BE2C (cell line): ENCODE measurements at regions not wholly inside any gene's neighbourhood (a gene's known extent, or its start where the extent isn't known, plus 50 kb on each side); places are given as distances from the start of the nearest gene placed in this dataset.

Experiments used
- DNase-seq: peaks from one replicate; pipeline ENCODE4 v3.0.0-alpha.2; 2020
- H3K27me3 ChIP-seq: fragments of 250-450 bp; sonication (Bioruptor Pico); 2 replicates; pipeline ENCODE4 v1.5.1; 2020; ENCODE audit warnings: mild to moderate bottlenecking
- H3K36me3 ChIP-seq: fragments of 250-450 bp; sonication (Bioruptor Pico); 2 replicates; pipeline ENCODE4 v1.5.1; 2020; ENCODE audit warnings: mild to moderate bottlenecking
- H3K4me1 ChIP-seq: fragments of 250-450 bp; sonication (Bioruptor Pico); 2 replicates; pipeline ENCODE4 v1.5.1; 2020
- H3K4me3 ChIP-seq: 2 replicates; pipeline ENCODE4 v1.5.1; 2011; ENCODE audit warnings: low read depth, low read length
- H3K9me3 ChIP-seq: fragments of 250-450 bp; sonication (Bioruptor Pico); 2 replicates; pipeline ENCODE4 v1.5.1; 2020
- CTCF ChIP-seq: IDR thresholded peaks from 2 replicates; pipeline ENCODE4 v1.5.1; 2012; ENCODE audit warnings: mild to moderate bottlenecking, low read depth, low read length

- H3K9me3 ChIP-seq, result no peaks in the 10 kb centered on the region; the same call in 1 of the 2 replicates
- H3K27me3 ChIP-seq, result no peaks in the 10 kb centered on the region
- DNase-seq, result no peak
- no peaks in the 10 kb centered on the region for H3K4me1 ChIP-seq
- no peaks in the 10 kb centered on the region for H3K36me3 ChIP-seq
- no peak for TF ChIP-seq CTCF
- no peak overlapping the region for H3K4me3 ChIP-seq
Observed at GRCh38 chr2:220704081-220704480, 868.0 kb downstream of the EPHA4 start.

- DNase-seq, result no peak
- Histone ChIP-seq H3K27me3 (no peaks in the 10 kb centered on the region), H3K36me3 (no peaks in the 10 kb centered on the region), H3K9me3 (no peaks in the 10 kb centered on the region; the same call in 1 of the 2 replicates), H3K4me3 (no peak overlapping the region), H3K4me1 (no peaks in the 10 kb centered on the region)
- no peak for TF ChIP-seq CTCF
Observed at GRCh38 chr2:220704810-220705209, 867.3 kb downstream of the EPHA4 start.

- H3K9me3 ChIP-seq, result no peaks in the 10 kb centered on the region; the same call in 1 of the 2 replicates
- H3K4me1 ChIP-seq, result no peaks in the 10 kb centered on the region
- H3K36me3 ChIP-seq, result no peaks in the 10 kb centered on the region
- TF ChIP-seq CTCF, result no peak
- H3K27me3 ChIP-seq, result no peaks in the 10 kb centered on the region
- no peak for DNase-seq
- no peak overlapping the region for H3K4me3 ChIP-seq
Observed at GRCh38 chr2:220705678-220706077, 866.4 kb downstream of the EPHA4 start.

GRCh38 chr2:220707261-220707660 is 864.8 kb downstream of the EPHA4 start:
- Histone ChIP-seq H3K4me1 (no peaks in the 10 kb centered on the region), H3K9me3 (no peaks in the 10 kb centered on the region; the same call in 1 of the 2 replicates), H3K4me3 (no peak overlapping the region), H3K27me3 (no peaks in the 10 kb centered on the region), H3K36me3 (no peaks in the 10 kb centered on the region)
- DNase-seq, result no peak
- TF ChIP-seq CTCF, result no peak

- no peak for TF ChIP-seq CTCF
- Histone ChIP-seq H3K4me3 (no peak overlapping the region), H3K36me3 (no peaks in the 10 kb centered on the region), H3K9me3 (no peaks in the 10 kb centered on the region), H3K4me1 (no peaks in the 10 kb centered on the region), H3K27me3 (no peaks in the 10 kb centered on the region)
- no peak for DNase-seq
Observed at GRCh38 chr2:220708366-220708765, 863.7 kb downstream of the EPHA4 start.

- TF ChIP-seq CTCF, result no peak
- Histone ChIP-seq H3K27me3 (no peaks in the 10 kb centered on the region), H3K36me3 (no peaks in the 10 kb centered on the region), H3K4me1 (no peaks in the 10 kb centered on the region), H3K9me3 (0 out of 2 replicates have a peak, but pooled peaks cover 2% of the 10 kb centered on the region), H3K4me3 (no peak overlapping the region)
- no peak for DNase-seq
Observed at GRCh38 chr2:220717283-220717682, 854.8 kb downstream of the EPHA4 start.
